Glomerular endothelial cell (primary cell): ENCODE measurements at regions not wholly inside any gene's neighbourhood (a gene's known extent, or its start where the extent isn't known, plus 50 kb on each side); places are given as distances from the start of the nearest gene placed in this dataset.

Experiments
- DNase-seq: peaks from one replicate; pipeline ENCODE4 v3.0.0-alpha.2; 2011; ENCODE audit warnings: low read depth, low spot score; ENCODE audit errors: extremely low read depth

- peak; percentile 51 for DNase-seq
These were observed 120.9 kb downstream of the SAMMSON start for GRCh38 chr3:70120357-70120966.

DNA sequence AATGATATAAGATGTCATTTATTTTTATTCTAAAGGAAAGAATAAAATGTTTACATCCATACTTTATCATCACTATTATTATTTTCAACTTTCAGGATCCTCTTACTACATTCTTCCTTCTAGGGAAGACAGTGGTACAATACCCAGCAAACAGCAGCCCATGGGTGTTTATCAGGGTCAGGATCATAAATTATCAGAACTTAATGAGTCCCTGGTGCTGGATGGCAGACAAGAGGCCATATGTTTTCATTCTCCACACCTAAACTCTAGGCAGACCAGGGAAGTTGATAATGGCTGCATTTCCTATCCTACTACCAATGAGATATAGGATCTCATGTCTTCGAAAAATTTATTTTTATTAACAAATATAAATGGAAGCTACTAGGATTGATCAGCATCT lies 127.7 kb downstream of the SAMMSON start:
- DNase-seq: no peak

DNA sequence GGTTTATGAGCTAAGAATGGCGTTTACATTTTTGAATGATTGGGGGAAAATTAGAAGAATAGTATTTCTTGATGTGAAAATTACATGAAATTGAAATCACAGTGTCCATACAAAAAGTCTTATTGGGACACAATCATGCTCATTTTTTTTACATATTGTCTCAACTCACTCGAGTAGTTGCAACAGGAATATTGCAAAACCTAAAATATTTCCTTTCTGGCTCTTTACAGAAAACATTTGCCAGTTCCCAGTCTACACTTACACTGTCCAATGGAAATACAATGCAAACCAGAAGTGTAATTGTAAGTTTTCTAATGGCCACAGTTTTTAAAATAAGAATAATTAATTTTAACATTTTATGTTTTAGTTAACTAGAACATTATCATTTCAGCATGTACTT lies 137.8 kb downstream of the SAMMSON start:
- DNase-seq: no peak

- no peak for DNase-seq
These were observed 139.1 kb downstream of the SAMMSON start for GRCh38 chr3:70138606-70139005.
